ENCODE measurements at regions not wholly inside any gene's neighbourhood (a gene's known extent, or its start where the extent isn't known, plus 50 kb on each side); places are given as distances from the start of the nearest gene placed in this dataset.
"Not testable (repeated sequence)": the region's sequence is repeated elsewhere in the genome, so short reads cannot be mapped to it uniquely, and the experiment has no call there.

- no peak for DNase-seq (ENCODE audit: low read depth in 2 of 2)
- no peak for TF ChIP-seq CTCF (IDR thresholded peaks at IDR 0.05; ENCODE audit: low read depth, low read length)
Observed at GRCh38 chr16:22705799-22706198, 108.2 kb upstream of the HS3ST2 start.

GRCh38 chr16:22710326-22710725, 103.6 kb upstream of the HS3ST2 start:
- H3K4me3 ChIP-seq (replicated peaks in 1 of 2; ENCODE audit: low read depth in 2 of 2, low read length in 2 of 2), result no peak overlapping the region
- no peak for DNase-seq (ENCODE audit: low read depth in 2 of 2)
- no peak for TF ChIP-seq CTCF (IDR thresholded peaks at IDR 0.05; ENCODE audit: low read depth, low read length)

More at GRCh38 chr16:22705799-22706198, 108.2 kb upstream of the HS3ST2 start:
- no peak overlapping the region for H3K4me3 ChIP-seq (replicated peaks in 1 of 2; ENCODE audit: low read depth in 2 of 2, low read length in 2 of 2)

GRCh38 chr16:22711847-22712246, 102.1 kb upstream of the HS3ST2 start:
- TF ChIP-seq CTCF (IDR thresholded peaks at IDR 0.05; ENCODE audit: low read depth, low read length), result no peak
- H3K4me3 ChIP-seq (replicated peaks in 1 of 2; ENCODE audit: low read depth in 2 of 2, low read length in 2 of 2), result no peak overlapping the region
- DNase-seq (ENCODE audit: low read depth in 2 of 2), result no peak

GRCh38 chr16:22712471-22712870, 101.5 kb upstream of the HS3ST2 start:
- no peak for DNase-seq (ENCODE audit: low read depth in 2 of 2)
- no peak for TF ChIP-seq CTCF (IDR thresholded peaks at IDR 0.05; ENCODE audit: low read depth, low read length)
- no peak overlapping the region for H3K4me3 ChIP-seq (replicated peaks in 1 of 2; ENCODE audit: low read depth in 2 of 2, low read length in 2 of 2)

GRCh38 chr16:22718598-22718997, 95.4 kb upstream of the HS3ST2 start:
- DNase-seq (ENCODE audit: low read depth in 2 of 2); H3K4me3 ChIP-seq (replicated peaks in 1 of 2; ENCODE audit: low read depth in 2 of 2, low read length in 2 of 2): not testable (repeated sequence)

GRCh38 chr16:22719945-22720344, 94.0 kb upstream of the HS3ST2 start:
- no peak for TF ChIP-seq CTCF (IDR thresholded peaks at IDR 0.05; ENCODE audit: low read depth, low read length)
- H3K4me3 ChIP-seq (replicated peaks in 1 of 2; ENCODE audit: low read depth in 2 of 2, low read length in 2 of 2), result no peak overlapping the region
- no peak for DNase-seq (ENCODE audit: low read depth in 2 of 2)

GRCh38 chr16:22721511-22722100, 92.4 kb upstream of the HS3ST2 start:
- no peak for TF ChIP-seq CTCF (IDR thresholded peaks at IDR 0.05; ENCODE audit: low read depth, low read length)
- no peak for DNase-seq (ENCODE audit: low read depth in 2 of 2)
- no peak overlapping the region for H3K4me3 ChIP-seq (replicated peaks in 1 of 2; ENCODE audit: low read depth in 2 of 2, low read length in 2 of 2)

- not testable (repeated sequence) for DNase-seq (ENCODE audit: low read depth in 2 of 2); H3K4me3 ChIP-seq (replicated peaks in 1 of 2; ENCODE audit: low read depth in 2 of 2, low read length in 2 of 2)
Observed at GRCh38 chr16:22722551-22723541, 91.1 kb upstream of the HS3ST2 start.
